ENCODE measurements at regions not wholly inside any gene's neighbourhood (a gene's known extent, or its start where the extent isn't known, plus 50 kb on each side); places are given as distances from the start of the nearest gene placed in this dataset.

- WGBS, 2 experiments (ENCODE audit: low coverage in 1 of 2, low lambda C conversion rate in 2 of 2, missing lambda C conversion rate in 2 of 2), result 28 to 31% methylated on average over 5 of the region's 5 CpGs
- Histone ChIP-seq H3K79me2 (ENCODE audit: insufficient read depth) (no peaks in the 10 kb centered on the region), H3K4me1 (ENCODE audit: insufficient read depth) (no peaks in the 10 kb centered on the region), H3K27ac (no peak overlapping the region), H3K9me2 (ENCODE audit: insufficient read depth) (no peaks in the 10 kb centered on the region), H3K9me3 (ENCODE audit: low read depth) (no peaks in the 10 kb centered on the region), H4K20me1 (ENCODE audit: insufficient read depth) (no peaks in the 10 kb centered on the region), H3K27me3 (replicated peaks; ENCODE audit: insufficient read depth) (no peaks in the 10 kb centered on the region), H3K9ac (no peak overlapping the region), H3K4me3 (no peak overlapping the region), H3K4me2 (ENCODE audit: unreplicated experiment) (no peak overlapping the region), H3F3A (ENCODE audit: insufficient read depth) (no peaks in the 10 kb centered on the region), H2AFZ (no peak overlapping the region), H3K36me3 (ENCODE audit: low read depth) (no peaks in the 10 kb centered on the region)
- no peak for DNase-seq
- no peak for TF ChIP-seq EZH2 (IDR thresholded peaks at IDR 0.05; ENCODE audit: insufficient read depth, poor library complexity, severe bottlenecking)
- TF ChIP-seq EZH2phosphoT487 (IDR thresholded peaks at IDR 0.05; ENCODE audit: insufficient read depth, low read depth), result no peak
- in situ Hi-C loops (cut with MboI), result no loop called here
Observed at GRCh38 chr12:30391766-30392366, 303.8 kb downstream of the IPO8 start.

DNA sequence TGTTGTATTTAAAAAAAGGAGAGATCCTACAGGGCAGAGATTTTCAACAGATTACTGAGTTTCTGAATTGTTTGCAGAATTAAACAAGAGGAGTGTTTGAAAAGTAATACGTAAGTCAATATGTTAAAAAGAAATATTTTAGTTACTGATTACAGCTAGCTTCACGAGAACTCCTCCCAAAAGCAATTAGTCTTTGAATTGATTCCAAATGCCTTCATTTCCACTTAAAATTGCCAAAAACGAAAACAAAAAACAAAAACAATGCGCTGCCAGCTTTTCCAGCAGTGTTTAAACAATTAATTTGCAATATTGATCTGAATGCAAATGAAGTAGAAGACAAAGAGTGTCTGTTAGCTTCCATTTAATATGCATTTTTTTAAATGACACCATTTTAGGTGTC lies 310.0 kb downstream of the IPO8 start:
- H3K9me2 ChIP-seq (ENCODE audit: insufficient read depth), result no peaks in the 10 kb centered on the region
- H3K27me3 ChIP-seq (replicated peaks; ENCODE audit: insufficient read depth), result no peaks in the 10 kb centered on the region
- H3F3A ChIP-seq (ENCODE audit: insufficient read depth), result no peaks in the 10 kb centered on the region
- H3K79me2 ChIP-seq (ENCODE audit: insufficient read depth), result no peaks in the 10 kb centered on the region
- 7 to 15% methylated on average over 4 of the region's 4 CpGs for WGBS, 2 experiments (ENCODE audit: low coverage in 1 of 2, low lambda C conversion rate in 2 of 2, missing lambda C conversion rate in 2 of 2)
- no peaks in the 10 kb centered on the region for H4K20me1 ChIP-seq (ENCODE audit: insufficient read depth)
- no peak for DNase-seq
- in situ Hi-C loops (cut with MboI), result no loop called here
- H3K9me3 ChIP-seq (ENCODE audit: low read depth), result no peaks in the 10 kb centered on the region
- no peak overlapping the region for H3K4me3 ChIP-seq
- TF ChIP-seq EZH2 (IDR thresholded peaks at IDR 0.05; ENCODE audit: insufficient read depth, poor library complexity, severe bottlenecking), result no peak
- no peak overlapping the region for H2AFZ ChIP-seq
- H3K36me3 ChIP-seq (ENCODE audit: low read depth), result no peaks in the 10 kb centered on the region
- no peak overlapping the region for H3K9ac ChIP-seq
- H3K27ac ChIP-seq, result no peak overlapping the region
- no peak overlapping the region for H3K4me2 ChIP-seq (ENCODE audit: unreplicated experiment)
- H3K4me1 ChIP-seq (ENCODE audit: insufficient read depth), result no peaks in the 10 kb centered on the region

- no peaks in the 10 kb centered on the region for H4K20me1 ChIP-seq (ENCODE audit: insufficient read depth)
- no peaks in the 10 kb centered on the region for H3F3A ChIP-seq (ENCODE audit: insufficient read depth)
- no peak for DNase-seq
- TF ChIP-seq EZH2phosphoT487 (IDR thresholded peaks at IDR 0.05; ENCODE audit: insufficient read depth, low read depth), result no peak
- TF ChIP-seq EZH2 (IDR thresholded peaks at IDR 0.05; ENCODE audit: insufficient read depth, poor library complexity, severe bottlenecking), result no peak
- H3K4me2 ChIP-seq (ENCODE audit: unreplicated experiment), result no peak overlapping the region
- in situ Hi-C loops (cut with MboI), result no loop called here
- H3K27ac ChIP-seq, result no peak overlapping the region
- WGBS, 2 experiments (ENCODE audit: low coverage in 1 of 2, low lambda C conversion rate in 2 of 2, missing lambda C conversion rate in 2 of 2), result 84 to 98% methylated on average over 1 of the region's 1 CpG
- no peaks in the 10 kb centered on the region for H3K9me2 ChIP-seq (ENCODE audit: insufficient read depth)
- no peaks in the 10 kb centered on the region for H3K27me3 ChIP-seq (replicated peaks; ENCODE audit: insufficient read depth)
- no peaks in the 10 kb centered on the region for H3K4me1 ChIP-seq (ENCODE audit: insufficient read depth)
- H3K4me3 ChIP-seq, result no peak overlapping the region
- no peaks in the 10 kb centered on the region for H3K9me3 ChIP-seq (ENCODE audit: low read depth)
- H2AFZ ChIP-seq, result no peak overlapping the region
- no peaks in the 10 kb centered on the region for H3K79me2 ChIP-seq (ENCODE audit: insufficient read depth)
- H3K9ac ChIP-seq, result no peak overlapping the region
- no peaks in the 10 kb centered on the region for H3K36me3 ChIP-seq (ENCODE audit: low read depth)
Observed at GRCh38 chr12:30384976-30385375, 310.7 kb downstream of the IPO8 start.

DNA sequence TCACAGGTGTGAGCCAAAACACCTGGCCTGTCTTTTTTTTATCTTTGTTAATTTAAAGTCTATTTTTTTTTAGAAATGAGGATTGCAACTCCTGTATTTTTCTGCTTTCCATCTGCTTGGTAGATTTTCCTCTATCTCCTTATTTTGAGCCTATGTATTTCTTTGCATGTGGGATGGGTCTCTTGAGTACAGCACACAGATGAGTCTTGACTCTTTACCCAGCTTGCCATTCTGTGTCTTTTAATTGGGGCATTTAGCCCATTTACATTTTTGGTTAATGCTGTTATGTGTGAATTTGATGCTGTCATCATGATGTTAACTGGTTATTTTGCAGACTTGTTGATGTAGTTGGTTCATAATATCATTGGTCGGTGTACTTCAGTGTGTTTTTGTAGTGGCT lies 317.4 kb downstream of the IPO8 start:
- Histone ChIP-seq H3K4me3 (no peak overlapping the region), H3K9ac (no peak overlapping the region), H3K27me3 (replicated peaks; ENCODE audit: insufficient read depth) (no peaks in the 10 kb centered on the region), H3K4me2 (ENCODE audit: unreplicated experiment) (no peak overlapping the region), H3K9me3 (ENCODE audit: low read depth) (no peaks in the 10 kb centered on the region), H3K4me1 (ENCODE audit: insufficient read depth) (no peaks in the 10 kb centered on the region), H3K36me3 (ENCODE audit: low read depth) (no peaks in the 10 kb centered on the region), H3K27ac (no peak overlapping the region), H2AFZ (no peak overlapping the region), H3F3A (ENCODE audit: insufficient read depth) (no peaks in the 10 kb centered on the region), H3K79me2 (ENCODE audit: insufficient read depth) (no peaks in the 10 kb centered on the region), H3K9me2 (ENCODE audit: insufficient read depth) (no peaks in the 10 kb centered on the region), H4K20me1 (ENCODE audit: insufficient read depth) (no peaks in the 10 kb centered on the region)
- WGBS, 2 experiments (ENCODE audit: low coverage in 1 of 2, low lambda C conversion rate in 2 of 2, missing lambda C conversion rate in 2 of 2), result 57 to 68% methylated on average over 1 of the region's 1 CpG
- no peak for DNase-seq
- in situ Hi-C loops (cut with MboI), result no loop called here
- TF ChIP-seq EZH2 (IDR thresholded peaks at IDR 0.05; ENCODE audit: insufficient read depth, poor library complexity, severe bottlenecking), result no peak
- TF ChIP-seq EZH2phosphoT487 (IDR thresholded peaks at IDR 0.05; ENCODE audit: insufficient read depth, low read depth), result no peak

DNA sequence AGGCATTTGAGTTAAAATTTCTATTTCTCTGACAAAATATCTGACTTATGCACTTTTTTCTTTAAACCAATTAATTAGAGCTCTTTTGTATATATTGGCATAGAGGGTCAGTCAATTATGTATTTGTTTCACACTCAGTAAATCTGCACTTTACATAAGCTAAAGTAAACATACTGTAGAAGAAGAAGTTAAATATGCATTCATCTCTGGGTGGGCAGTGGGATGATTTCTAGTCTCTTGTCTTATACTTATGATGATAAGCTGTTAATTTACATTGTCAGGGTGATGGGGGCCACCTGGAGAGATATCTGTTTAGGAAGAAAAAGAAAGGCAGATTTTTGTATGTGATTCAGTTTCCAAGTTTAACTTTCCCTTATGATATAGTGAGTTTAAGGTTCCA lies 330.8 kb downstream of the IPO8 start:
- Histone ChIP-seq H3K27me3 (replicated peaks; ENCODE audit: insufficient read depth) (no peaks in the 10 kb centered on the region), H3K9me3 (ENCODE audit: low read depth) (no peaks in the 10 kb centered on the region), H3F3A (ENCODE audit: insufficient read depth) (no peaks in the 10 kb centered on the region), H3K9ac (no peak overlapping the region), H3K36me3 (ENCODE audit: low read depth) (no peaks in the 10 kb centered on the region), H3K4me2 (ENCODE audit: unreplicated experiment) (no peak overlapping the region), H4K20me1 (ENCODE audit: insufficient read depth) (no peaks in the 10 kb centered on the region), H3K4me3 (no peak overlapping the region), H3K9me2 (ENCODE audit: insufficient read depth) (no peaks in the 10 kb centered on the region), H2AFZ (no peak overlapping the region), H3K4me1 (ENCODE audit: insufficient read depth) (no peaks in the 10 kb centered on the region), H3K27ac (no peak overlapping the region), H3K79me2 (ENCODE audit: insufficient read depth) (no peaks in the 10 kb centered on the region)
- in situ Hi-C loops (cut with MboI), result no loop called here
- TF ChIP-seq EZH2phosphoT487 (IDR thresholded peaks at IDR 0.05; ENCODE audit: insufficient read depth, low read depth) (no peak), EZH2 (IDR thresholded peaks at IDR 0.05; ENCODE audit: insufficient read depth, poor library complexity, severe bottlenecking) (no peak)
- DNase-seq, result no peak
